PC-3 (cell line): ENCODE measurements at regions not wholly inside any gene's neighbourhood (a gene's known extent, or its start where the extent isn't known, plus 50 kb on each side); places are given as distances from the start of the nearest gene placed in this dataset.

Source experiments
- ATAC-seq: fragments of 200-7000 bp; cut with Tn5 transposase; 2 replicates; pipeline ENCODE4 v1.9.1; 2020; ENCODE audit warnings: mild to moderate bottlenecking, moderate library complexity
- BruUV-seq: library from RNA; stranded (reverse); fragments of 400-500 nt; replicated peaks from 2 replicates; lab custom pipeline; 2021; lab: Mats Ljungman, UMichigan
- CTCF ChIA-PET: fragments of 300-600 bp; sonication (Branson Sonifier 250); formaldehyde crosslinking; loops from one replicate; lab custom pipeline; 2022; ENCODE audit warnings: antibody characterized with exemption; lab: Charles Lee
- POLR2A ChIA-PET: fragments of 300-600 bp; sonication (Branson Sonifier 250); formaldehyde crosslinking; loops from one replicate; lab custom pipeline; 2022; ENCODE audit warnings: antibody characterized with exemption; ENCODE audit not compliant: unreplicated experiment; lab: Charles Lee
- DNase-seq: peaks from one replicate; pipeline ENCODE4 v3.0.0-alpha.2; 2015
- H2AFZ ChIP-seq: fragments of 300-600 bp; sonication (generic); 2 replicates; pipeline ENCODE4 v1.6.0; 2016; ENCODE audit warnings: antibody characterized with exemption, low read length
- H3F3A ChIP-seq: fragments of 300-600 bp; sonication (generic); one replicate; pipeline ENCODE4 v1.6.0; 2017; ENCODE audit warnings: antibody characterized with exemption, low read length, control low read depth, mild to moderate bottlenecking; ENCODE audit not compliant: unreplicated experiment
- H3K27ac ChIP-seq: fragments of 300-600 bp; sonication (generic); 2 replicates; pipeline ENCODE4 v1.5.1; 2016; ENCODE audit warnings: mild to moderate bottlenecking, low read length
- H3K27me3 ChIP-seq: fragments of 300-600 bp; sonication (generic); 2 replicates; pipeline ENCODE4 v1.6.1; 2016; ENCODE audit warnings: low read length, mixed read lengths
- H3K36me3 ChIP-seq: fragments of 300-600 bp; sonication (generic); 2 replicates; pipeline ENCODE4 v1.6.1; 2016; ENCODE audit warnings: low read depth, mixed run types, low read length, mixed read lengths
- H3K4me1 ChIP-seq: fragments of 300-600 bp; sonication (generic); 2 replicates; pipeline ENCODE4 v1.5.1; 2016; ENCODE audit warnings: low read length; ENCODE audit not compliant: insufficient read depth
- H3K4me2 ChIP-seq: fragments of 300-600 bp; sonication (generic); 2 replicates; pipeline ENCODE4 v1.6.0; 2016; ENCODE audit warnings: low read length
- H3K4me3 ChIP-seq: fragments of 300-600 bp; sonication (generic); 2 replicates; pipeline ENCODE4 v1.5.1; 2016; ENCODE audit warnings: mild to moderate bottlenecking, low read length, mixed read lengths
- H3K79me2 ChIP-seq: fragments of 300-600 bp; sonication (generic); 2 replicates; pipeline ENCODE4 v1.6.1; 2017; ENCODE audit warnings: low read length, mixed read lengths
- H3K9ac ChIP-seq: fragments of 300-600 bp; sonication (generic); 2 replicates; pipeline ENCODE4 v1.6.0; 2016; ENCODE audit warnings: mild to moderate bottlenecking, low read length
- H3K9me2 ChIP-seq: fragments of 300-600 bp; sonication (generic); replicated peaks from 2 replicates; pipeline ENCODE4 v1.6.1; 2016; ENCODE audit warnings: mixed run types, low read length, mixed read lengths
- H3K9me3 ChIP-seq: fragments of 300-600 bp; sonication (generic); 2 replicates; pipeline ENCODE4 v1.6.1; 2016; ENCODE audit warnings: low read length, mixed read lengths
- H4K20me1 ChIP-seq: fragments of 300-600 bp; sonication (generic); 2 replicates; pipeline ENCODE4 v1.6.1; 2016; ENCODE audit warnings: low read length, mixed read lengths
- EZH2 ChIP-seq: fragments of 300-600 bp; sonication (generic); IDR thresholded peaks from one replicate; pipeline ENCODE4 v1.6.1; 2017; ENCODE audit warnings: antibody characterized with exemption, mild to moderate bottlenecking, low read length; ENCODE audit not compliant: unreplicated experiment
- EZH2phosphoT487 ChIP-seq: fragments of 300-600 bp; sonication (generic); IDR thresholded peaks from 2 replicates; pipeline ENCODE4 v1.6.1; 2018; ENCODE audit warnings: mild to moderate bottlenecking, antibody characterized with exemption, low read length, borderline replicate concordance
- intact Hi-C: fragments of 100-400 bp; cut with micrococcal nuclease; formaldehyde crosslinking; loops from 2 replicates; pipeline ENCODE4 v1.9.0; 2023
- TF ChIP-seq, protein P1 (sequence below): fragments of 300-600 bp; sonication (generic); conservative IDR thresholded peaks from 2 replicates; pipeline ENCODE4 v1.5.1; 2017; ENCODE audit warnings: antibody characterized with exemption, low read depth, mild to moderate bottlenecking, low read length

DNA sequence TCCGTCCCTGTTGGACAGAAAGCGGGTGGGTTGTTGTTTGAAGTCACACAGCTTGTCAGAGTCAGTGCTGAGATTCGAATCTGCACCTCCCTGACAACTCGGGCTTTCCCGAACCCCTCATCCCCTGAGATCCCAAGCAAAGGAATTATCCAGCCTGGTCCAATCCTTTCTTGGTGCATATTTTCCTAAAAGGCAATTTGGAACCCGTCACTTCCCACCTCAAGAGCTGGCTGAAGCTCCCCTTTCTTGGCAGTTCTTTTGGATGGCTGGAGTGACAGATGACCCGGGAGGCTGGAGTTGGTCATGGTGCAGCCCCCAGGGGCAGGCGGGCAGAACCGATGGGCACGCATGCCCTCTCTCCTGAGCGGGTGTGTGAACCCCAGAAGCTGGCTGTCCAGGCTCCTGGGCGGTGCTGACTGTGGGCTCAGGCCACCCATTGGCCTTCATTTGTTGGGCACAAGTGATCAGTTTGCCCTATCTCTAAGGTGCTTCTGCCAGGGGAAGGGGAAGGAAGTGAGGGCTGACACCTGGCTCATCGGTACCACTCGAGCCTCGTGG, 97.8 kb downstream of the ASB1 start:
- no peaks in the 10 kb centered on the region for H3K79me2 ChIP-seq
- no peak for TF ChIP-seq EZH2
- TF ChIP-seq, protein P1, sequence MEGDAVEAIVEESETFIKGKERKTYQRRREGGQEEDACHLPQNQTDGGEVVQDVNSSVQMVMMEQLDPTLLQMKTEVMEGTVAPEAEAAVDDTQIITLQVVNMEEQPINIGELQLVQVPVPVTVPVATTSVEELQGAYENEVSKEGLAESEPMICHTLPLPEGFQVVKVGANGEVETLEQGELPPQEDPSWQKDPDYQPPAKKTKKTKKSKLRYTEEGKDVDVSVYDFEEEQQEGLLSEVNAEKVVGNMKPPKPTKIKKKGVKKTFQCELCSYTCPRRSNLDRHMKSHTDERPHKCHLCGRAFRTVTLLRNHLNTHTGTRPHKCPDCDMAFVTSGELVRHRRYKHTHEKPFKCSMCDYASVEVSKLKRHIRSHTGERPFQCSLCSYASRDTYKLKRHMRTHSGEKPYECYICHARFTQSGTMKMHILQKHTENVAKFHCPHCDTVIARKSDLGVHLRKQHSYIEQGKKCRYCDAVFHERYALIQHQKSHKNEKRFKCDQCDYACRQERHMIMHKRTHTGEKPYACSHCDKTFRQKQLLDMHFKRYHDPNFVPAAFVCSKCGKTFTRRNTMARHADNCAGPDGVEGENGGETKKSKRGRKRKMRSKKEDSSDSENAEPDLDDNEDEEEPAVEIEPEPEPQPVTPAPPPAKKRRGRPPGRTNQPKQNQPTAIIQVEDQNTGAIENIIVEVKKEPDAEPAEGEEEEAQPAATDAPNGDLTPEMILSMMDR, result no peak
- TF ChIP-seq EZH2phosphoT487, result no peak
- H3K9ac ChIP-seq, result no peak overlapping the region
- H3K36me3 ChIP-seq, result no peaks in the 10 kb centered on the region
- no peak overlapping the region for H3K4me3 ChIP-seq
- H3K4me1 ChIP-seq, result peaks cover 8% of the 10 kb centered on the region
- no peaks in the 10 kb centered on the region for H3K9me2 ChIP-seq
- DNase-seq, result no peak
- H3K4me2 ChIP-seq, result no peak overlapping the region
- H3K27me3 ChIP-seq, result no peaks in the 10 kb centered on the region
- H3K27ac ChIP-seq, result no peak overlapping the region
- BruUV-seq, result no TSS peak
- no peak overlapping the region for H2AFZ ChIP-seq
- POLR2A ChIA-PET, result no interaction called here
- intact Hi-C loops, result no loop called here
- no peak for ATAC-seq
- no peaks in the 10 kb centered on the region for H3F3A ChIP-seq
- CTCF ChIA-PET, result no interaction called here
- H3K9me3 ChIP-seq, result no peaks in the 10 kb centered on the region
- H4K20me1 ChIP-seq, result no peaks in the 10 kb centered on the region

DNA sequence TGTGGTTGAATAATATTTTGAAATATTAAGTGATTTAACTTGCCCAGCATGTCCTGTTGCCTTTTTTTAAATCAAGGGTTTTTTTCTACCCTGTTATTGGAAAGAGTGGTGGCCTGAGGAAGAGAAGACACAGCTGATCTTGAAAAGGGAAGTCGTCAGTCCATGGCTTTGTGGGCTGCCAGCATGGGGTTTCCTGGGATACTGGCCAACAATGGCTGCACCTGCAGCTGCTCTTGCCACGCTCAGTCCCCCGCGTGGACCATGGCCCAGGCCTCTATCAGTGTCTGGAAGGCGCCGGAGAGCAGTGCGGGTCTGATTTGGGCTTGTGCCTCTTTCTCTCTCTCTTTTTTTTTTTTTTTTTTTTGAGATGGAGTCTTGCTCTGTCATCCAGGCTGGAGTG, 99.3 kb downstream of the ASB1 start:
- CTCF ChIA-PET, result no interaction called here
- no TSS peak for BruUV-seq
- Histone ChIP-seq H3K4me1 (peaks cover 15% of the 10 kb centered on the region), H3K9me2 (no peaks in the 10 kb centered on the region), H3K9ac (no peak overlapping the region), H3F3A (no peaks in the 10 kb centered on the region), H3K36me3 (no peaks in the 10 kb centered on the region), H3K4me3 (no peak overlapping the region), H4K20me1 (no peaks in the 10 kb centered on the region), H3K27me3 (no peaks in the 10 kb centered on the region), H3K9me3 (0 out of 2 replicates have a peak, but pooled peaks cover under 1% of the 10 kb centered on the region), H3K27ac (no peak overlapping the region), H3K79me2 (no peaks in the 10 kb centered on the region), H3K4me2 (no peak overlapping the region), H2AFZ (no peak overlapping the region)
- no peak for DNase-seq
- no peak for ATAC-seq
- POLR2A ChIA-PET, result no interaction called here
- TF ChIP-seq EZH2 (no peak), EZH2phosphoT487 (no peak)
- TF ChIP-seq, protein P1, result no peak
- intact Hi-C loops, result no loop called here

DNA sequence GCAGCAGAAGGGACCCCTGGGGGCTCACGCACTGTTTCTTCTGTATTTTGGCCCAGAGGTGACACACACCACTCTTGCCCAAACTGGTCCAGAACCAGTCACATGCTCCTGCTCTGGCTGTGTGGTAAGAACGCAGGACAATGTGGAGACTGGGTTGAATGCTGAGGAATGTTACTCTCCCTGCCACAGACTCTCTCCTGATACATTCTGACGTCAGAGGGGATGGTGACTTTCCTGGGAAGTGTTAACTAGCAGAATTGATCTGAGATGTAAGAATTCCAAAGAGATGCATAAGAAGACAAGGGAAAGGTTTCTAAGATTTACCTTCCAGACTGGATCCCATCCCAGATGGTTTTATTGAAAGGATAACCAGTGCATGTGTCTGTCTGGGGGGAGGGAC, 100.8 kb downstream of the ASB1 start:
- no peaks in the 10 kb centered on the region for H3K27me3 ChIP-seq
- CTCF ChIA-PET, result no interaction called here
- H3K36me3 ChIP-seq, result no peaks in the 10 kb centered on the region
- no peaks in the 10 kb centered on the region for H3K79me2 ChIP-seq
- POLR2A ChIA-PET, result no interaction called here
- no peak for ATAC-seq
- peaks cover 15% of the 10 kb centered on the region for H3K4me1 ChIP-seq
- H3K9me2 ChIP-seq, result no peaks in the 10 kb centered on the region
- H2AFZ ChIP-seq, result no peak overlapping the region
- intact Hi-C loops, result no loop called here
- H3K9ac ChIP-seq, result no peak overlapping the region
- peaks cover 5% of the 10 kb centered on the region; the same call in 1 of the 2 replicates for H3K9me3 ChIP-seq
- no peak overlapping the region for H3K27ac ChIP-seq
- TF ChIP-seq EZH2 (no peak), EZH2phosphoT487 (no peak)
- TF ChIP-seq, protein P1, result no peak
- no peaks in the 10 kb centered on the region for H4K20me1 ChIP-seq
- DNase-seq, result no peak
- no peaks in the 10 kb centered on the region for H3F3A ChIP-seq
- H3K4me3 ChIP-seq, result no peak overlapping the region
- BruUV-seq, result no TSS peak
- no peak overlapping the region for H3K4me2 ChIP-seq
